Activated CD4-positive, alpha-beta T cell treated with anti-CD3 and anti-CD28 coated beads, Interleukin-2, amount 10 ng/mL, durations not matched to agents 7 days and 5 days (primary cell): ENCODE measurements at regions not wholly inside any gene's neighbourhood (a gene's known extent, or its start where the extent isn't known, plus 50 kb on each side); places are given as distances from the start of the nearest gene placed in this dataset.
"Not testable (repeated sequence)": the region's sequence is repeated elsewhere in the genome, so short reads cannot be mapped to it uniquely, and the experiment has no call there.

ENCODE experiments used
- CTCF ChIA-PET: fragments of 350-600 bp; sonication (Branson Sonifier 250); formaldehyde crosslinking; loops from one replicate; lab custom pipeline; 2021; ENCODE audit warnings: antibody characterized with exemption; lab: Charles Lee
- POLR2A ChIA-PET: fragments of 350-600 bp; sonication (Branson Sonifier 250); formaldehyde crosslinking; loops from one replicate; lab custom pipeline; 2021; ENCODE audit warnings: antibody characterized with exemption; lab: Charles Lee
- DNase-seq: peaks from one replicate; pipeline ENCODE4 v3.0.0-alpha.2; 2020
- H3K27ac Mint-ChIP-seq: one replicate; pipeline ENCODE4 v1.8.0; 2021; ENCODE audit warnings: mild to moderate bottlenecking, moderate library complexity, mixed read lengths
- H3K27me3 Mint-ChIP-seq: one replicate; pipeline ENCODE4 v1.8.0; 2021; ENCODE audit warnings: mixed read lengths
- H3K36me3 Mint-ChIP-seq: one replicate; pipeline ENCODE4 v1.8.0; 2021; ENCODE audit warnings: low read depth, mixed read lengths
- H3K4me1 Mint-ChIP-seq: one replicate; pipeline ENCODE4 v1.8.0; 2021; ENCODE audit warnings: mixed read lengths
- H3K4me3 Mint-ChIP-seq: one replicate; pipeline ENCODE4 v1.8.0; 2021; ENCODE audit warnings: mild to moderate bottlenecking, moderate library complexity, mixed read lengths
- H3K9me3 Mint-ChIP-seq: one replicate; pipeline ENCODE4 v1.8.0; 2021; ENCODE audit warnings: mixed read lengths

- ChIA-PET POLR2A (no interaction called here), CTCF (no interaction called here)
- H3K36me3 Mint-ChIP-seq = no peaks in the 10 kb centered on the region
- DNase-seq = no peak
- no peaks in the 10 kb centered on the region for H3K27me3 Mint-ChIP-seq
- H3K4me3 Mint-ChIP-seq = no peak overlapping the region
- no peaks in the 10 kb centered on the region for H3K4me1 Mint-ChIP-seq
- H3K27ac Mint-ChIP-seq = no peak overlapping the region
- peaks cover 6% of the 10 kb centered on the region for H3K9me3 Mint-ChIP-seq
These were observed 688.3 kb upstream of the FAT3 start for GRCh38 chr11:91536366-91536765.

- Mint-ChIP-seq H3K4me1 (no peaks in the 10 kb centered on the region), H3K27ac (no peak overlapping the region), H3K27me3 (no peaks in the 10 kb centered on the region), H3K9me3 (peaks cover 10% of the 10 kb centered on the region), H3K36me3 (no peaks in the 10 kb centered on the region), H3K4me3 (no peak overlapping the region)
- CTCF ChIA-PET = no interaction called here
- no peak for DNase-seq
- POLR2A ChIA-PET = no interaction called here
These were observed 695.7 kb upstream of the FAT3 start for GRCh38 chr11:91528965-91529364.

GRCh38 chr11:91527380-91528030 lies 697.1 kb upstream of the FAT3 start:
- no peak for DNase-seq
- Mint-ChIP-seq H3K36me3 (no peaks in the 10 kb centered on the region), H3K9me3 (peaks cover 7% of the 10 kb centered on the region), H3K27me3 (no peaks in the 10 kb centered on the region), H3K4me3 (no peak overlapping the region), H3K4me1 (no peaks in the 10 kb centered on the region), H3K27ac (no peak overlapping the region)
- CTCF ChIA-PET = no interaction called here
- POLR2A ChIA-PET = no interaction called here

GRCh38 chr11:91513734-91514133 lies 710.9 kb upstream of the FAT3 start:
- no peaks in the 10 kb centered on the region for H3K27me3 Mint-ChIP-seq
- no peak for DNase-seq
- H3K4me3 Mint-ChIP-seq = no peak overlapping the region
- ChIA-PET CTCF (no interaction called here), POLR2A (no interaction called here)
- H3K27ac Mint-ChIP-seq = no peak overlapping the region
- H3K36me3 Mint-ChIP-seq = no peaks in the 10 kb centered on the region
- H3K4me1 Mint-ChIP-seq = no peaks in the 10 kb centered on the region
- peaks cover 9% of the 10 kb centered on the region for H3K9me3 Mint-ChIP-seq

DNA sequence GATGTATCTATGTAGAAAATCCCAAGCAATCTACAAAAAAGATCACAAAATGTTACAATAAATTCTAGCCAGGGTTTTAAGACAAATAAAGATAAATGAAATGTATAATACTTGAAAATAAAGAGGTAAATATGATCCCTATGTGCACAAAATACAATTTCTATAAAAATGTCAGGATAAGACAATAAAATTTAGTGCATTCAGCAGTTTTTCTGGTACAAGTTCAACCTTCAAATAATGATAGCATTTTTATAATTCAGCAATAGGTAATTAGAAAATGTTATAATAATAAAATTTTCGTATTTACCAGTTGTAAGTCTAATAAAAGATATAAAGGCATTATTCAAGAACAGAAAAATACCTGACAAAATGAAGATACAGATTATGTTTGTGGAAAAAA lies 726.8 kb upstream of the FAT3 start:
- ChIA-PET POLR2A (no interaction called here), CTCF (no interaction called here)
- H3K27ac Mint-ChIP-seq = no peak overlapping the region
- H3K36me3 Mint-ChIP-seq = no peaks in the 10 kb centered on the region
- no peak overlapping the region for H3K4me3 Mint-ChIP-seq
- no peak for DNase-seq
- H3K27me3 Mint-ChIP-seq = no peaks in the 10 kb centered on the region
- no peaks in the 10 kb centered on the region for H3K4me1 Mint-ChIP-seq
- H3K9me3 Mint-ChIP-seq = no peaks in the 10 kb centered on the region

DNA sequence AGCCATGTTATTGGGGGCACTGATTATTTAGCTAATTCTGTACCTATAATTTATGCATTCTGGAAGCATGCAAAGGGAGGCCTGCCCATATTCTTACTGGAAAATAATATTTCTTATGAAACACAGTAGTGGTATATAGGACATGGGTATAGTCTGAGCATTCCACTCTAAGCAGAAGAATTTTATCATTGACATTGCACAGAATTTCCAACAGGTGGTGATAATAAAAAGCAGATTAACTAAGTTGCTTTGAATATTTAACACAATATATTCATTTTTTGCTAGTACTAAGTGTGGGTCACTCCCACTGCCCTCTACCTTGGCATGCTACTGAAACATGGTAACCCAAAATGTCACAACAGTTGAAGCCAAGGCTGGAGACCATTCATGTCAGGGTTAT lies 728.8 kb upstream of the FAT3 start:
- Mint-ChIP-seq H3K27ac (no peak overlapping the region), H3K4me3 (no peak overlapping the region), H3K9me3 (peaks cover 3% of the 10 kb centered on the region), H3K27me3 (no peaks in the 10 kb centered on the region), H3K4me1 (no peaks in the 10 kb centered on the region), H3K36me3 (no peaks in the 10 kb centered on the region)
- DNase-seq = no peak
- CTCF ChIA-PET = no interaction called here
- POLR2A ChIA-PET = no interaction called here

DNA sequence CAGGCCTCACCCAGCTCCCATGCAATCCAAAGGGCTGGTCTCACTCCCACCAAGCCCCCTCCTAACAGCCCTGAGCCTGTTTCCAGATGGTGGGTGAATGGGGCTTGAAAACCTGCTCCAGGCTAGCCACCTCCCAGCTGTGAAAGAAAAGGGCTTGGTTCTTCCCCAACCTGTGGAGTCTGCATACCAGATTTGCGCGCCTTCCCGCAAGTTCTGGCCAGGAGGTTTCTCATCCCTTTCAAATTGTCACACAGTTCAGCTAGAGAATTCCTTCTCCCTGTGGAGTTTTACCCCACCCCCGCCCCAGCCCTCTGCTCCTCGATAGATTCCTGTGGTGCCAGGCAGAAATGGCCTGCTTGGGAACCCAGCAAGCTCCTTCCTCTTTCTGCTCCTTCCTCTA lies 734.6 kb upstream of the FAT3 start:
- Mint-ChIP-seq H3K4me1 (no peaks in the 10 kb centered on the region), H3K36me3 (no peaks in the 10 kb centered on the region), H3K27ac (no peak overlapping the region), H3K4me3 (no peak overlapping the region), H3K9me3 (peaks cover 19% of the 10 kb centered on the region), H3K27me3 (no peaks in the 10 kb centered on the region)
- ChIA-PET CTCF (no interaction called here), POLR2A (no interaction called here)
- DNase-seq = no peak

GRCh38 chr11:91483956-91484355 lies 740.7 kb upstream of the FAT3 start:
- POLR2A ChIA-PET, DNase-seq, H3K4me1 Mint-ChIP-seq, CTCF ChIA-PET, H3K27me3 Mint-ChIP-seq, H3K4me3 Mint-ChIP-seq, H3K27ac Mint-ChIP-seq, H3K36me3 Mint-ChIP-seq: not testable (repeated sequence)
- peaks cover 18% of the 10 kb centered on the region for H3K9me3 Mint-ChIP-seq

GRCh38 chr11:91481875-91482274 lies 742.7 kb upstream of the FAT3 start:
- CTCF ChIA-PET, H3K4me3 Mint-ChIP-seq, H3K4me1 Mint-ChIP-seq, H3K27me3 Mint-ChIP-seq, POLR2A ChIA-PET, H3K36me3 Mint-ChIP-seq, DNase-seq, H3K27ac Mint-ChIP-seq: not testable (repeated sequence)
- peaks cover 14% of the 10 kb centered on the region for H3K9me3 Mint-ChIP-seq

- Mint-ChIP-seq H3K4me3 (no peak overlapping the region), H3K27ac (no peak overlapping the region), H3K36me3 (no peaks in the 10 kb centered on the region), H3K4me1 (no peaks in the 10 kb centered on the region), H3K27me3 (no peaks in the 10 kb centered on the region), H3K9me3 (peaks cover 3% of the 10 kb centered on the region)
- DNase-seq = no peak
- POLR2A ChIA-PET = no interaction called here
- CTCF ChIA-PET = no interaction called here
These were observed 754.0 kb upstream of the FAT3 start for GRCh38 chr11:91470656-91471055.

GRCh38 chr11:91459840-91460239 lies 764.8 kb upstream of the FAT3 start:
- ChIA-PET CTCF (no interaction called here), POLR2A (no interaction called here)
- no peak for DNase-seq
- Mint-ChIP-seq H3K27ac (no peak overlapping the region), H3K36me3 (no peaks in the 10 kb centered on the region), H3K27me3 (no peaks in the 10 kb centered on the region), H3K4me3 (no peak overlapping the region), H3K9me3 (peaks cover 3% of the 10 kb centered on the region), H3K4me1 (no peaks in the 10 kb centered on the region)

- no peak for DNase-seq
- no peak overlapping the region for H3K27ac Mint-ChIP-seq
- CTCF ChIA-PET = no interaction called here
- no peaks in the 10 kb centered on the region for H3K36me3 Mint-ChIP-seq
- H3K9me3 Mint-ChIP-seq = peaks cover 9% of the 10 kb centered on the region
- H3K27me3 Mint-ChIP-seq = no peaks in the 10 kb centered on the region
- POLR2A ChIA-PET = no interaction called here
- no peaks in the 10 kb centered on the region for H3K4me1 Mint-ChIP-seq
- no peak overlapping the region for H3K4me3 Mint-ChIP-seq
These were observed 778.4 kb upstream of the FAT3 start for GRCh38 chr11:91446267-91446666.

DNA sequence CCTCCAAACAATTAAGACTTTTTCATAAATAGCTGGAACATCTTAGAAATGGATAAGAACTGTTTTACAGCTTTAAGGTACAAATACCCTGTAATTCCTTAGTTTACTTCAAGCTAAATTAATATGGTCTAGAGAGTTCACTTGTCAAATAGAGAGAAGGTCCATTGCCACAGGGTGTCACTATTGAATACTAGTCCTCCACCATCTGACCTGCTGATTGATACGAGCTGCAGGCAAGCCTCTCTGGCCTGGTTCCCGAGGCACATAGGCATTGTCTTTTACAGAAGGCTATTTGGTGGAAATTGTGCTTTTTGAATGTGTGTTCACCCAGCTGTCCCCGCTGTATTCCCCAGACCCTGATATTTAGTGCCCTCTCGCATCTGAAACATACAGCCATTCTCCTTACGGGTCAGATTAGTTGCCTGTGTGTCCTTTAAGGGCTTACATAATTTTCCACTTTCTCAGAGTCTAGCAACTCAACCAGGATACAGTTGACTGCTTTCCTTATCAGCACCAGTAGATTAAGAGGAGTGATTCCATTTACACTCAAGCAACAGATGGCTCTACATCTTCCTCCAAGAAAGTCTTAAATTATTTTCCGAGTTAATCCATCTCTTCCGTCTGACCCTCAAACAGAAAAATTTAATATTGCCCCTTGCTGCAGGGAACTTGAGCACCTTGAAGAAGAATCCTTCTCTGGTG lies 788.8 kb upstream of the FAT3 start:
- Mint-ChIP-seq H3K36me3 (no peaks in the 10 kb centered on the region), H3K27ac (no peak overlapping the region), H3K27me3 (no peaks in the 10 kb centered on the region), H3K4me1 (no peaks in the 10 kb centered on the region), H3K4me3 (no peak overlapping the region), H3K9me3 (no peaks in the 10 kb centered on the region)
- POLR2A ChIA-PET = no interaction called here
- DNase-seq = no peak
- CTCF ChIA-PET = no interaction called here
